GM13977 (cell line): ENCODE measurements at regions not wholly inside any gene's neighbourhood (a gene's known extent, or its start where the extent isn't known, plus 50 kb on each side); places are given as distances from the start of the nearest gene placed in this dataset.

Experiments
- DNase-seq: peaks from one replicate; pipeline ENCODE4 v3.0.0; 2012; ENCODE audit warnings: low spot score
- in situ Hi-C: fragments of 300-500 bp; cut with MboI; formaldehyde crosslinking; loops from one replicate; pipeline ENCODE4 v1.12.0; 2022; ENCODE audit warnings: low sequenced_read_pairs, low pct_unique_long_range_greater_than_20kb, mixed read lengths, inconsistent platforms; ENCODE audit not compliant: unreplicated experiment
- TF ChIP-seq, protein P1 (sequence below): IDR thresholded peaks from 2 replicates; pipeline ENCODE4 v1.5.1; 2012; ENCODE audit warnings: mild to moderate bottlenecking, control low read depth; ENCODE audit not compliant: insufficient read depth; ENCODE audit errors: extremely low read depth, missing control alignments

DNA sequence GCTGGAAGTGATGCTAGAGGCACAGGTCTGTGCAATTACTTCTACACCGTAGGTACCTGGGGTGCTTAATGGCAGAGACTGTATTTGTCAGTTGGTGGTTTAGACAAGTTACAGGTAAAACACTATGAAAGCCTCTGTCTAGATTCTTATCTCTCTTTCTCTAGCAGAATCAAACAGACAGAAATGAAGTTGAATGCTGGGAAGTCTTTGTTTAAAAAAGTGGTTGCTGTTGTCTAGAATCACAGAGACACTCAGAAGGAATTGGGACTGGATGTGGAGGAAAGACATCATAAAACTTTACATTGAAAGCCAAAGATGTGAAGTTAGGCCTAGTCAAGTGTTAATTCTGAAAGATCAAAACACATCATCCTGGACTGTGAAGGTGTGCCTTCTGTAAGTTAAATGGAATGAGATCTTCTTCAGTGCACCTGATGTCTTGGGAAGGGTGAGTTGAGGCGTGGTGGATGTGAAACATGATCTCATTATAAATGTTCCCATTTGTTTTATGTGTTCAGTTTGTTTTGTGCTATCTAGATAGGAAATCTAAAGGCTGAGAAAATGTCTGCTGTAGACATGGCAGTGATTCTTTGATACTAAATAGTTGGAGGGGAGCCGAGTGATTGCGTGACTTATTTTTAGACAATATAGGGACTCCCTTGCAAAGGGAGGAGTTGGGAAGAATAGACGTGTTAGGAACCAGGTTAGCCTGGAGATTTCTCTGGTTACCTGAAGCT is 290.2 kb downstream of the SOX4 start:
- TF ChIP-seq, protein P1, sequence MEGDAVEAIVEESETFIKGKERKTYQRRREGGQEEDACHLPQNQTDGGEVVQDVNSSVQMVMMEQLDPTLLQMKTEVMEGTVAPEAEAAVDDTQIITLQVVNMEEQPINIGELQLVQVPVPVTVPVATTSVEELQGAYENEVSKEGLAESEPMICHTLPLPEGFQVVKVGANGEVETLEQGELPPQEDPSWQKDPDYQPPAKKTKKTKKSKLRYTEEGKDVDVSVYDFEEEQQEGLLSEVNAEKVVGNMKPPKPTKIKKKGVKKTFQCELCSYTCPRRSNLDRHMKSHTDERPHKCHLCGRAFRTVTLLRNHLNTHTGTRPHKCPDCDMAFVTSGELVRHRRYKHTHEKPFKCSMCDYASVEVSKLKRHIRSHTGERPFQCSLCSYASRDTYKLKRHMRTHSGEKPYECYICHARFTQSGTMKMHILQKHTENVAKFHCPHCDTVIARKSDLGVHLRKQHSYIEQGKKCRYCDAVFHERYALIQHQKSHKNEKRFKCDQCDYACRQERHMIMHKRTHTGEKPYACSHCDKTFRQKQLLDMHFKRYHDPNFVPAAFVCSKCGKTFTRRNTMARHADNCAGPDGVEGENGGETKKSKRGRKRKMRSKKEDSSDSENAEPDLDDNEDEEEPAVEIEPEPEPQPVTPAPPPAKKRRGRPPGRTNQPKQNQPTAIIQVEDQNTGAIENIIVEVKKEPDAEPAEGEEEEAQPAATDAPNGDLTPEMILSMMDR: no peak
- DNase-seq: no peak
- in situ Hi-C loops: no loop called here

DNA sequence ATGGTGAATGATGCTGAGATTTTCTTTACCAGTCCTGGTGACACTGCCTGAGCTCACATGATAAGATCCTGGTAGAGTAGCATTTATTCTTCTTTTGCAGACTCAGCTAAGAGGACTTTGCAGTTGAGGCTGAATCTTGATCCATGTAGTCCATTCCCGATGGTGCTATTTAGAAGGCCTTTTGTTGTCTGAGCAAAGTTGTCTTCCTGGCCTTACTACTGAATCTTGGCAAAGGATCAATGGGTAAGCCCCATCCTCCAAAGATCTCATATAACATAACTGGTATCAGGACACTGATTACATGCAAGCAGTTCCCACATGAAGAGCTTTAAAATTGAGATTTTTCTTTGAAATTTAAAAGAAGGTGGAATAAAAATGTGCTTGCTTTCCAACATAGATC is 291.6 kb downstream of the SOX4 start:
- in situ Hi-C loops: no loop called here

DNA sequence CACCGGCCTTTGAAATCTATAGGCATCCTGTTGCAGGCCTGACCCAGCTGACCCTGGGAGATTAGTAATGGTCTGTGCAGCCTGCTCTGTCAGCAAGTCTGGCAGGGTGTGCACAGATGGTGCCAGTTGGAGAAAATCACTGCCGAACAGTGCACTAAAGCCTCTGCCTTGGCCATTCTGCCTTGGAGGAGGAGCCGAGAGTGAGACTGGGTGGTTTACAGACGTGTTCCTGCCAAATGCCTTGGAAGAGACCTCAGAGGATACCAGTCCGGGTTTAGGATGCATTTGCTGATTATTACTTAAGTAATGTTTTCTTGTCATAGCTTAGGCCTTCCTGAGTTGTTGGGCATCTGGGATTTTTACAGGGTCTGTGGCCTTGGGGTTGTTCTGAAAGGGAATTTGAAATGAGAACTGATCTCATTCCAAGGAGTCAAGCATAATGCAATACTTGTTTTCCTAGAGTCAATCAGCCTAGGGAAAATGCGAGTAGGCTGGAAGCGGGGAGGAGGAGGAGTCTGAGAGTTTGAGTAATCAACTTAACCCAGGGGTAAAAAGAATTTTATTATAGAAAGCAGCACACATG is 292.1 kb downstream of the SOX4 start:
- no peak for DNase-seq
- TF ChIP-seq, protein P1: no peak
- in situ Hi-C loops: no loop called here

More for the DNA sequence above, 291.6 kb downstream of the SOX4 start:
- DNase-seq: no peak
- TF ChIP-seq, protein P1: no peak

DNA sequence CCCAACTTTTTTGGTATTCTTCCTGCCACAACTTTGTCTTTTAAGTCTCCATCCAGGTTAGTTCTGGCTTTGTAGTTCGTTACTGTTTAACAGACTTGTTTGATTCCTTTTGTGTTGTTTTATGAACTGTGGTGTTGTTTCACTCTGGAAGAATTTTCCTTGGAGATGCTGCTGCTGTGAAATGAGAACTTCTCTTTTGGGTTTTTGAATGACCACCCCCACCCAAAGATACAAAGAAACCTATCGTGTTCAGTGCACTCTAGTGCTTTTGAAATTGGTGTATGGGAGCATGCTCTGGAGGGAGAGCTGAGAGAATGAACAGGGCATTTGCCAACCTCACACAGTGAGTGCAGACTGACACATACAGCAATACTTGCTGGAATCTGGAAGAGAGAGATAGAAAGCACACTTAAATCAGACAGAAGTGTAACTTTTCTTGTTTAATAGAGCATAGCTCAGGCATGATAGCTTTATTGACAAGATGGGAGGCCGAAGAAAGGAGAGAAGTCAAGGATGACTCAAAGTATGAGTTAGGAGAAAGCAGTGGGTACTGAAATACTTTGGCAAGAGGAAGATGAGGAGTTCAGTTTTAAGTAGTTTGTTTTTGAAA is 293.1 kb downstream of the SOX4 start:
- in situ Hi-C loops: no loop called here
- DNase-seq: no peak
- TF ChIP-seq, protein P1: no peak

DNA sequence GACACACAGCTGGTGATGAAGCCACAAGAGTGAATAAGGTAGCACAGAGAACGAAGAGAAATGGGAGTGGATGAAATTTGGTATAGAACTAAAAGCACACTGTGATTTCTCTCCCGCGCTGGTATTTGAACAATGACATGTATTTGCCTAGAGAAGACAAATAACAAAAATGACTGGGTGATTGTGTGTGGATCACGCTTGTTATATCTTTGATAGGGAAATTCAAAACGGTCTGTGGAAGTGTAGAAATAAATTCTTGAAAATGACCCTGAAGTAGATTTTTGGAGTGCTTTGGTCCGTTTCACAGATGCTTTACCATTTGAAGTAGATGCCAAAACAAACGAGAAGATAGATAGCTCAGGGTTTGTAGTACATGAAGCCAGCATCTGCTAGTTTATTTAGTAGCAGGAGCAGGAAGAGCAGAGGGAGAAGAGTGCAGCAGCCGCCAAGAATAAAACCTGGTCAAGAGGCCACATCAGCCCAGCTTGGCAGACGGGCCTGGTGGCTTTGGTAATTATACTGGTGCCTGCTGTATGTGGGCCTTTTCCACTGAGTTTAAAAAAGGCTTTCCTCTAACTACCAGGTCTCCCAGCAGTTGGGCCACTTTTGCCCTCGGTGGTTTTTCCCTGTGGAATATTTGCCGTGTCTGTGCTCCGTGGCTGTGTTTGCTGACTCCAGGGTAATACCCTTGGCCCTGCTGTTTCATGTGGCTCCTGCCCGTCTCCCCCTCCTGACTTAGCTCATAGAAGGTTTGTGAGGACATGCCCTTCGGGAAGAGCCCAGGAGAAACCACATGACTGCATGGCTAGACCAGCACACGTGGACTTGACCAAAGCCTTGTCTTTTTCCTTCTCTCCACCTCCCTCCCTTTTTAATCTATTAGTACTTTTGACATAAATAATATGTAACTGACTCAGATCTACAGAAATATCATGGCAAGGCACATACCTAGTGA is 294.0 kb downstream of the SOX4 start:
- in situ Hi-C loops: no loop called here
- TF ChIP-seq, protein P1: no peak
- no peak for DNase-seq

DNA sequence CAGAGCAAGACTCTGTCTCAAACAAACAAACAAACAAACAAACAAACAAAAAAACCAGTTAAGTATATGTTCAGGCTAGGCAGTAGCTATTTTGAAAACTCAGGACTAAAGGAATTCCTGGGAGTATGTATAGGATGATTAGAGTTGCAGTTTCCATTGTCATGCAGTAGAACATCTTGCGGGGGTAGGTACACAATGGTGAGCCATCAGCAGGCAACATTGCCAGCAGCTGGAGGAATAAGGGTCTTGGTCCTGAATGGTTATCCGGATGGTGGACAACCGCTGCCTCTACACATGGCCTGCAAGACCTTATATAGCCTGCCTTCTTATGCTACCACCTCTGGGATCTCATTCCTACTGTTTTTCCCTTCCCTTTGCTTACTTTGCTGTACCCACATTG is 297.5 kb downstream of the SOX4 start:
- in situ Hi-C loops: no loop called here
- TF ChIP-seq, protein P1: no peak
- no peak for DNase-seq
